ENCODE measurements at regions not wholly inside any gene's neighbourhood (a gene's known extent, or its start where the extent isn't known, plus 50 kb on each side); places are given as distances from the start of the nearest gene placed in this dataset.

DNA sequence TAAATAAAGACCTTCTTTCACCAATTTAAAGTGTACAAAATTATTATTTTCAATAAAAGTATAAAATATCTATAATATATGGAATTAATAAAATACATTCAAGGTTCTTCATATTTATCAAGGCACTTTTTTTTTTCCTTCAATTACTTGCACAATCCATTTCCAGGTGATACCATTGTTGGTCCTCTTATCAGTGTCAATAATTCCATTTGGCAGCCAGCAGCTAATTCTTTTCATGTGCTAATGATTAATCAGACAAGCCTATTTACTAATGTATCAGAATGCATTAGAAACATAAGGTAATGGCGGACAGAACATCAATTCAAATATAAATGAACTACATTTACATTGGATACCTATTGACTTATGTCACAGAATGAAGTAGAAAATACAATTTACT, 622.2 kb downstream of the TOX3 start:
- no peak for DNase-seq (ENCODE audit: low read depth in 1 of 2, low spot score in 1 of 2)

DNA sequence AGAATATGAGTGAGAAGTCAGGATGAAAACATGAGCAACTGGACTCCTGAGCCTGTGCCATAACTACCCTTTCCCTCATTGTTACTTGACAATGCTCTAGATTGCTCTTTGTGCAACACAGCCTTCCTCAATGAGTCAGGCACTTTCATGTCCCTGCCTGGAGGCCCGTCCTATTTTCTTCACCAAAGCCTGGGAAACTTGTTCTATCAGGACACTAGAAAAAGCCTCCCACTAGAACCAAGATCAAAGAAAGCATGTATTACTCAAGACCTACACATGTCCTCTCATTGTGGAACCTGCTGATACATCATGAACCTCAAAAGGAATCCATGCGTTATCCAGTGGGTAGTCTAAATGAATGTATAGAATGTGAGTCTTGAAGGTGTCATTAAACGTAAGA, 624.5 kb downstream of the TOX3 start:
- DNase-seq (ENCODE audit: low read depth in 1 of 2, low spot score in 1 of 2): no peak

DNA sequence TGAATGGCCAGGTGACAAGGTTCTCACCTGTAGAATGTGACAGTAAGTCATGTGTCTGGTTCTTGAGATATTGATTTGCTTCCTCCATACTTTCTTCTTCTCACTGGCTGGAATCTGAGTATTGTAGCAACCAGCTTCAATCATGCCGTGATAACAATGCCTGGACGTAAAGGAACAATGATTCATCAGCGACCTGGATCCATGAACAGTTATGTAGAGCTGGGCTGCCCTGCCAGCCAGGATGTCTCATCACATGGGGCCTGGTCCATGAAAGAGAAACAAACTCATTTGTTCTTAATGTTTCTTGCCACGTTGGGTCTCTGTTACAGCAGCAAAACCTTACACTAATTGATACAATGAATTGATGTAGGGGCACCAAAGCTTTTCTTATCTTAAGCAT, 627.2 kb downstream of the TOX3 start:
- DNase-seq (ENCODE audit: low read depth in 1 of 2, low spot score in 1 of 2): no peak

DNA sequence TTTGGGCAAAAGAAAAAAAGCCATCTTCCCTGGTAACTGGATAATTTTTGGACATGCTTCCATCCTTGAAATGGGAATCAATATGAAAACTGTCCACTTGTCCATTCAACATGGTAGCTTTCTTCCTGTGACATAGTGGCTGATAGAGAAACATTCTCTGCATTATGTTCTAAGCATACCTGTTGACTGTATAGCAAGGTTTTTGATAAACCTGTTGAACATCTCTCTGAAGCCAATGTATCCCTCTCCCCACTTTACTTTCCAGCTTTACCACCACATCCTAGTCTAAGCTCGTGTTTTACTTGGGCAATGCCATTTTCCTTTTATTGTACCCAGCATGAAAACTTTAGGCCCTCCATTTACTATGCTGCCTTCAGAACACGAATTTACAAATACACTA, 630.1 kb downstream of the TOX3 start:
- DNase-seq (ENCODE audit: low read depth in 1 of 2, low spot score in 1 of 2): no peak

DNA sequence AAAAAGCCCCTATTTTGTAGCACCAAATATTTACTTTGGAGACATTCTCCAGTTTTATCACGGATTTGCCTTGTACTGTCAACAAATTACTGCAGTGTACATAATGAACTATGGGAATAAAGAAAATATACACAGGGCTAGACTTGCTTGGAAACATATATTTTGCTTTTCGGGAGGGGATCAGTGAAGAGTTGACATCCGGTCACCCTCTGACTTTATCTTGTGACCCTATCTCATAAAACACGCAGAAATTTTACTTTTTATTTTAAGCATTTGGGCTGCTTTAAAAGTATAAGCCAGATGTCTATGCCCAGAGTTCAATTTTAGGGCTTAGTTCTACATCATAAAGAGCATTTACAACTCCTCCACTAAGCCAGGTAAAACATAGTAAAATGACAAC, 630.7 kb downstream of the TOX3 start:
- DNase-seq (ENCODE audit: low read depth in 1 of 2, low spot score in 1 of 2): no peak

DNA sequence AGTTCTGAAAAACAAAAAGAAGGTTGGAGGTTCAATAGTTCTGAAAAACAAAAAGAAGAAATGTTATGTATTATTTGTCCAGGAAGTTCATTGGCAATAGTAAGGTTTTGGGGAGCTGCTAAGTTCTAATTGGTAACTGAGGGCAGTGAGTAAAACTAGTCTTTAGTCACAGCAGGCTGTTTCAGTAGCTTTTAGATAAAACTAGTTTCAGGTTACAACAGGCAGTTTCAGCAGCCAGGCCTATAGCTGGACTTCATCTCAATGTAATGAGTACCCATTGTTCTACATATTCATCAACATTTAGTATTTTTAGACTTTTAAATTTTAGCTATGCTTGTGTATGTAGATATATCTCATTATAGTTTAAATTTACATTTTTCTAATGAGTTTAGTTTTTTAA, 639.3 kb downstream of the TOX3 start:
- DNase-seq (ENCODE audit: low read depth in 1 of 2, low spot score in 1 of 2): no peak

DNA sequence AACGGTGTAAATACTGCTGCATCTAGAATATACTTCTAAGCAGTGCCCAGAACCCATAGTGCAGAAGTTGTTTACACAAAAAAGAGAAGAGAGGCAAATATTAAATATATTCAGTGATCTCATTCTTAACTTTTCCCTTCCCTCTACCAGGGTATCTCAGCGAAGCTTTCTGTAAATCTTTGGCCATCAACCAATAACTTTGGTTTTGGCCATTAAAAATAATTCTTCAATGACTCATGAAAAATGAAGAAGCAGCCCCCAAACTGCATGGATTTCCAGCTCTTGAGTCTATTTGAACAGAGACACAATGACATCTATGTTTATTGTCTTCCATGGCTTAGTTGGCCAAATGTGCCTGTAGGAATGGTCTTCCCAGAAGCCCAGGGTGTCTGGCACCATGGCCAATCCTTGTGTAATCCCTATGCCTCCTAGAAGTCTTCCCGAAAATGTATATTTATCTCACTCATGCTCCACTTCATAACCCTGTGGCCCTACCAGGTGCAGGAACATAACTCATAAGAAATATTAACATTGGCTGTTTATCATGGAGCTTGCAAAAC, 646.6 kb downstream of the TOX3 start:
- DNase-seq (ENCODE audit: low read depth in 1 of 2, low spot score in 1 of 2): no peak

DNA sequence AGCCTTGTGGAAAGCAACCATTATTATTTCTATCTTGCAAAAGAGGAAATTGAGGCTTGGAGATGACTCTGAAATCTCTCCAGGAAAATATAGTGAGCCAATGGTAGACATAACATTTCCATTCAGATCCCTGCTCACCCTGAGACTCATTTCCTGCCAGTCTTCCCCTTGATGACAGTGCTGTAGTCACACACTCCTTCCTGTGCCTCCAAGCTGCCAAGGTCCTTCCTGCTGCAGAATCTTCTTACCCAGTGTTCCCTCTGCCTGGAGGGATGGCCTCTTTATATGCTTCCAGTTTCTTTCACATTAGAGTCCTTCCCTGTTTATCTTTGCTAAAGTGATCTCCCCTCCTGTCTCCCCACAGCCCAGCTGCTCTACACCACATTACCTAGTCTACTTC, 648.1 kb downstream of the TOX3 start:
- DNase-seq (ENCODE audit: low read depth in 1 of 2, low spot score in 1 of 2): no peak

DNA sequence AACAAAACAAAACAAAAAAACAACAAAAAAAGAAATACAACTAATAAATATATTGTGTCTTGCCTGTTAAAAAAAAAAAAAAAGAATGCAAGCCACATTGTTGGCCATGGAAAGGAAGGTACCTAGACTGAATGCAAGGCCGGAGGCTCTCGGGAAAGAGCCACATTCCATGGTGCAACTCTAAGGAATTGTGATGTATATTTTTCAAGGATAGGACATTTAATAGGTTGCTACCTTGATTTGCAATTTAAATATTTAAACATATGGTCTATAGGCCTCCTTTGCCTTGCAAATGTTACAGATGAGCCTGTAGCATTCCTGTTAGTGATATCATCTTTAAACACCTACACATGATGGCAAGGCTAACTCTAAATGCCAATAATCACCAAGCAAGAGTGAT, 650.9 kb downstream of the TOX3 start:
- DNase-seq (ENCODE audit: low read depth in 1 of 2, low spot score in 1 of 2): no peak

DNA sequence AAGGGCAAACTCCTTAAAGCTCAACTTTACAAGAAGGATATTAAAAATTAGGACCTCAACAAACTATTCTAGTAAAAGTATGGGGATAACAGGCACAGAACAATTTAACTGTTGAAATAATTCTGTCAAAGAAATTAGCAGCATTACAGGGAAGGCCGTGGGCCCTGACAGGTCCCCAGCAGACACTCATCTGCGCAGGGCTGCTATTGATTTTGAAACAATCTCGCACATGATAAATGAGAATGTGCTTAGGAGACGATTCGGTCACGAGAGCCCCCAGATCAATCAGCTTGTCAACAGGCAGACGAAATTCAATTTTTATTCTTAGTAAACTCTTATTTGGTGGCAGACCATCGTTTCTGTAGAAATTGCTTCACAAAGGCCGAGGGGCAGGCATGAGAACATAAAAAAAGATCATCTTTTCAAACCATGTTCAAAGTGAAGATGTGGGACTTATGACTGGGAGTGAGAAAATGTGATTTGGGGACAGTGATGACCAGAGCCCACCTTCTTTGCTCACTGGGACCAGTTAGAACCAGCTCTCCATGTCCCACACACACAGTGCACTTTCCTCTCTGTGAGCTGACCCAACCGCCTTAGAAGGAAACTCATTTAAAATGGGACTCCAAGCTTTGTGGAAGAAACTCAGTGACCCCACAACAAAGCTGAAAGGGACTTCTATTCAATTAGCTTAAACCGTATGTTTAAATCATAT, 654.5 kb downstream of the TOX3 start:
- no peak for DNase-seq (ENCODE audit: low read depth in 1 of 2, low spot score in 1 of 2)

DNA sequence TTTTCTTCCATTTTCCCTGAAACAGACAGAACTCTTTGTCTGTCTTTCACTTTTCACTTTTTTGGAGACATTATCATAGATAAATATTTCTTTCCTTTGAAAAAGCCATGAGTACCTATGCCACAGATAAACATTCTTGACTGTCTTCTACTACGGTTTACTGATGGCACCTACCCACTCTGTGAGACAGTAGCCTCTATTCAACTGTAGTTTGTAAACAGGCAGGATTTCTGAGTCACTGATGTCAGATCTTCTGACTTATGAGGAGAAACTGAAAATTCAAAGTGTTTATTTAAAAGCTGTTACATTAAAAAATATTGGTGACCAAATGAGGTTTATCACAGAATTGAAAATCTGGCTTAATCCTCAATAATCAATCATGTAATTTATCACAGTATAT, 658.4 kb downstream of the TOX3 start:
- no peak for DNase-seq (ENCODE audit: low read depth in 1 of 2, low spot score in 1 of 2)

DNA sequence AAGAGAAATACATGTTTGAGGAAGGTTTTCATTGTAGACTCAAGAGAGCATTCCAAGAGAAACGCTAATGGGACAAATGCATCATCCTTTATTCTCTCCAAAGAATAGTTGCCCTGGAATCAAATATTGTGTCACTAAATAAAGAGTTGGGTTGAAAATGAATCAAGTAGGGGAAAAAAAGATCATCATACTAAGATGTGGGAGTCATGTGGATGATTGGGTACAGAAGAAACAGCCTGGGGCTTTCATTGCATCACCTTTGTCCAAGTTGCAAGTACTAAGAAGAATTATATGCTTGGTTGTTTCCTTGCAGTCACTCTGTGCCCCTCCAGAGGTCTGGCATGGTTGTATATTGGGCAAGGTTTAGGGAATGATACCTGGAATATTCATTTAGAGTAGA, 658.9 kb downstream of the TOX3 start:
- DNase-seq (ENCODE audit: low read depth in 1 of 2, low spot score in 1 of 2): no peak

DNA sequence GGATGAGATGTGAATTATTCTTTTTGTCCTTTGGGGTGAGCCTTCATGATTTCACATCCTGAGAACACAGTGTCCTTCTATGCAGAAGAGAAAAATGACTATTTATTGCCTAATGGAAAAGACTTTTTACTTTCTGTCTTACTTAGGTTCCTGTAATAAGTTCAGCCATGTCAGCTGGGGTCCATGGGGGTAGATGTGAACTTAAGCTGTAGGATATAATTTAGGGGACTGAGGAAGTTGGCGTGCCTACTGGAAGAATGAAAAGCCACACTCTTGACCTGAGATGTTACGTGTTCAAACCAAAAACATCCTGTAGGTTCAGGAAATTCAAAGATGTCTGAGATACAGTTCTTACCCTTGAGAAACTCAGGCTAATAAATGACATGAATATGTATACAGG, 660.5 kb downstream of the TOX3 start:
- DNase-seq (ENCODE audit: low read depth in 1 of 2, low spot score in 1 of 2): no peak

DNA sequence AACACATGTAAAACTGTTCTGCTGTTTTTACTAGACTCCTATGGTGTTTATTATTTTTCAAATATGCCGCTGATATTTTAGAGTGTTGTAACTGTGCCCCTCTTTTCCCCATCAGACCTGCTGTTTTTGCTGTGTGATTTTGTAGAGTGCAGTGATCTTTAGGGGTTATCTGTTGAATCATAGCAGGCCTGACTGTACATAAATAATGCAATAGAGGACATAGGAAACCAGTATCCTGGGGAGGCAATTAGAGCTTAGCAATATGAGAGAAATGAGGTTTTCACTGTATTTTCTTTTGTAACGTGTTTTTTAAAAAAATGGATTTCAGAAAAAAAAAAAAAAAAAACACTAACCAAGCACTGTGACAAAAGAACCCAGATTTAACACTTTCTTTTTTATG, 662.2 kb downstream of the TOX3 start:
- no peak for DNase-seq (ENCODE audit: low read depth in 1 of 2, low spot score in 1 of 2)

DNA sequence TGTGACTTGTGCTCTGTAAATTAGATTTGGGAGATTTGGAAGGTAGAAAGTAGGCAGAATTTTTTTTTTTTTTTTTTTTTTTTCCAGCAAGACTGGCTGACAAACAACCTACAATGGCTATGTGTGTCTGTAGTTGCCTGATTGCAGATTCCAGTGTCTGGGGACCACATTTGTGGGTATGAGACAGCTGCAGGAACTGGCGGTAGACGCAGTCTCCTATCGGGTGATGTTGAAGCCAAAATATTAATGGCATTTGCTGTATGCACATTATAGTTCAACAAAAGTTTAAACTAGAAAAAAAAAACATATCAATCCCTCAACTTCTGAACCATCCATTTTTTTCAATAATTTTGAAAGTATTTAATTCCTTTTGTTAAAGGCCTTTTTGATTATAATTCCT, 665.2 kb downstream of the TOX3 start:
- no peak for DNase-seq (ENCODE audit: low read depth in 1 of 2, low spot score in 1 of 2)

DNA sequence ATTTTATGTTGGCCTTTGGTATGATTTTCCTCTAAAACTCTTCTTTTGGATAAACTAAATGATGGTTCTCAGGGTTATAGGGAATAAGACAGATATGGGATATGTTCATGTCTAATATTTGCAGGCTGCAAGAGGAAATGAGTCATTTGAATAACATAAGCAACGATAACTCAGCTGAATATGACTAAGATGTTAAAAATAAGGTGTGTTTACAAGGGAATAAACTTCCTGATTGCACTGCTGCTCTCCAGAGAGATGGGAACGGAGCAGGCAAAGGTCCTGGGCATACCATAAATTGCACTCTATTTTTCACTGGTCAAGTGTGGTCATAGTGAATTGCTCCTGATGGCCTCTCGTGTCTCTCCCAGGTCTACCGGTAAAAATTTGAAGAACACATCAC, 666.2 kb downstream of the TOX3 start:
- DNase-seq (ENCODE audit: low read depth in 1 of 2, low spot score in 1 of 2): no peak

DNA sequence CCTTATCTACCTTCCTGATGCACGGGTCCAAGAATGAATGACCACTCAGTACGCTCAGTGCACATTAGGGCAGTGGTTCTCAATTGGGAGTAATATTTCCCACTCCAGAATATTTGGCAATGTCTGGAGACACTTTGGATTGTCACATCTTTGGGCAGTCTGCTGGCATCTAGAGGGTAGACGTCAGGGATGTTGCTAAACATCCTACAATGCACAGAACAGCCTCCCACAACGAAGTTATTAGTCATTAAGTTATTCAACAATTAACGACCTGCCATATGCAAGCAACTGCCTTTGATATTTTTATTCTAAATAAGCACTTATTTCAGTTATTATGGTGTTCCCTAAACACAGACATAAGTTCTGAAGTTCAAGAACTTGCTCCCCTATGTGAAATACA, 669.3 kb downstream of the TOX3 start:
- no peak for DNase-seq (ENCODE audit: low read depth in 1 of 2, low spot score in 1 of 2)

DNA sequence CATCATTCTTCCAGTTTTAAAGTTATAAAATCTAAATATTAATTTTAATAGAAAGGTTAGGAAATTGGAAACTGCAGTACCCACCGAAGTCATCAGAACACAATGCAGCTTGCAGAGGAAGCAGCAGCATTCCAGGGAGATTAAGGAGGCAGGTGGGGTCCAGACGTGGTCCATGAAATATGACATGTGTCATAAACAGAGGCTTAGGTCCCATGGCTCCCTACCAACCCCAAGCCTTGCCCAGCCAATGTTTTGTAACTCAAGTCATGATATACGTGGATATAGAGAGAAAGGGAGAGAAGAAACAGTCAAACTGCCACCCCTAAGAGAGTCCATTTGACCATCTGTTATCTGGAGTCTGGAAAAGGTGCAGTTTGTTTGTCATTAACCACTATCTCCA, 670.0 kb downstream of the TOX3 start:
- DNase-seq (ENCODE audit: low read depth in 1 of 2, low spot score in 1 of 2): no peak

DNA sequence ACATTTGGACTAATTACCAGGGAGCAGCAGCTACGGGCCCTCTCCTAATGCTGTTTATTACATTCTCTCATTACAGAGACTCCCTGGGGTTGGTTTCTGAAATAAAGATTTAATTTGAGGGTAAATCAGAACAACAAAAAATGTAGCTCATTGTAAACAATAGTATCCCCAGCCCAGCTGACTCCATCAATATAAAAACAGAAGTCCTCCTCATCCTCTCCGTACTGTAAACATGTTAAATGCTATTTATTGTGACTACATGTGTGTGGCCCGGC, 670.4 kb downstream of the TOX3 start:
- DNase-seq (ENCODE audit: low read depth in 1 of 2, low spot score in 1 of 2): no peak

DNA sequence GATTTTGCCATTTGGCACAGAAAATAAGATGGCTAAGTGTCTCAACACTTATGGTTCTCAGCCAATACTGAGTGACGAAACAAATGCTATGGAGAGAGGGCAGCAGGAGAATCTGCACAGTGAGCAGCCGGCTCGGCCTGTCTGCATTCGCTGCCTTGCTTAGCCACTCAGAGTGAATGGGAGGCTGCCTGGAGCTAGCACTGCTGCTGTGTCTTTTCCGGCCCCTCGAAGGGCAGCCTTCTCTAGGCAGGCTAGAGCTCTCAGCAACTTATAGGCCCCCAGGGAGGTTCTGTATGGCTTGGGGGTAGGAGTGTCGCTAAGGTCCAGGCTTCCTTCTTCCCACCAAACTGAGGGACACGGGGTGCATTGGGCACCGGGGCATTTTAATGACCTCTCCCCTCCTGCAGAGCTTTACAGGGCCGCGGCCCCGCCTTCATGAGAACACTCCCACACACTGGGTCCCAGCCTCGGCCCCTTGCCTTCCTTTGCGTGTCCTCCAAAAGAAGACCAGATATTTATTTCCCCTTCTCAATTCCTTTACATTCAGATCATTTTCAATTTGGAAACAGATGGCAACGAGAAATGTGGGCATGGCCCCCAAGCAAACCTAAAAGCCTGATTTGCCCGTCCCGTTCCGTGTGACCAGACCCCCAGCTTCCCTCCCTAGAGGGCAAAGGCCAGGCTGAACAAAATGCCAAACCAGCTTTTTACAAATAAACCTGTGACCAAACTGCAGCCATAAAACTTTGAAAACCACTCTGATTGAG, 670.9 kb downstream of the TOX3 start:
- no peak for DNase-seq (ENCODE audit: low read depth in 1 of 2, low spot score in 1 of 2)

DNA sequence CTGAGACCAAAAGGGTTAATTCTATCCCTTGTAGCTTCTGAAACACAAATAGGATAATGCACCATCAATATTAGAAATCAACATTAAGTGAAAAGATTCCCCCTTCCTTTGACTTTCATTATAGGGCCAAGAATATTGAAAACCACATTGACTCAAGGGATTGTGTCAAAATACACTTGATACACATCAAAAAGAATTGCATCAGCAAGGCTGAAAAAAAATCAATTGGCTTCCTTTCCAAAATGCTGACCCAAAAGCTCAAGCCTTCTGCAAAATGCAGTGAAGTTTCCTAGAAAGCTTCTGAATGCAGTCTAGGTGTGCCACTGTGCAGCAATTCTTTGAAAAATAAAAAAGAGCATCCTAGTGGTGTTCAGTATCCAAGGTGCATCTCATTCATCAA, 674.4 kb downstream of the TOX3 start:
- DNase-seq (ENCODE audit: low read depth in 1 of 2, low spot score in 1 of 2): no peak

DNA sequence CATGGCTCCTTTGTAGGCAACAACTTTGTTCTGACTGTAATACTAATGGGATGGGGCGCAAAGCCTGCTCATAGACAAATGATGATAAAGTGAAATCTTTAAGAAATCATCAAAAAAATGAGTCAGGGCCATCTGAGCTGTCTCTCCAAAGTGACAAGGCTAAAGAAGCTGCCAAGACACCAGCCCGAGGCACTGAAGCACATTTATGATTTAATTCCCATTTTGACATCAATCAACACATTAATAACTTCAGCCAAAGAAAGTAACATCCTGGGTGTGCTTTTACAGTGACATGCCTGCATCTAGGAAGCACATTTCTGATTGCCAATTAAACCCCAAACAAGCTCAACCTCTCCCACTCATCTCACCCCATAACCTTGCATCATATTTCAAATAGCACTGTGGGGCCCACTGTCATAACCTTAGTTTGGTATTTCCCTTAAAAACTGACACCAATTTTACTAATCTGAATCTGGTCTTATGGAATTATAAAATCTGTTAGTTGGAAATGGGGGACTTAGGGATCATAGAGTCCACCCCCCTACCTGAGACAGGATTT, 676.6 kb downstream of the TOX3 start:
- no peak for DNase-seq (ENCODE audit: low read depth in 1 of 2, low spot score in 1 of 2)

DNA sequence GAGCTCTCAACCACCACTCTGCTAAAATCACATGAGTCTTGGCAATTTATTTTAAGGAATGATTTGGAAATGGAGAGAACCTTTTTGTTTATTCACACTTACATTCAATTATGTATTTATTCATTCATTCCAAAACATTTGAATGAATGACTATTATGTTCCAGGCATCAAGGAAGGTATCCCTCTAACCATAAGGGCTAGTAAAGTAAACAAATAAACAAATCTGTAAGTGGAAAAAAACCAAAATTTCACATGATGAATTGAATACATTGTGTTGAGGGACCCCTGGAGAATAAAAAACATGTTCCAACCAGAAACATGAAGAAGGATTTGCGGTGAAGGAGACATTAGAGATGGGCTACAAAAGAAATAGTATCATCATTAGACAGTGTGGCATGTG, 677.8 kb downstream of the TOX3 start:
- no peak for DNase-seq (ENCODE audit: low read depth in 1 of 2, low spot score in 1 of 2)
